22Rv1 (cell line): ENCODE measurements at regions not wholly inside any gene's neighbourhood (a gene's known extent, or its start where the extent isn't known, plus 50 kb on each side); places are given as distances from the start of the nearest gene placed in this dataset.
"Not testable (repeated sequence)": the region's sequence is repeated elsewhere in the genome, so short reads cannot be mapped to it uniquely, and the experiment has no call there.

Experiments used
- H3K27ac ChIP-seq: fragments of 450-650 bp; 2 replicates; pipeline ENCODE4 v1.5.1; 2017
- ZFX ChIP-seq: fragments of 450-650 bp; IDR thresholded peaks from 2 replicates; pipeline ENCODE4 v1.6.1; 2017; ENCODE audit warnings: antibody characterized with exemption, borderline replicate concordance
- TF ChIP-seq, protein P1 (sequence below): fragments of 450-650 bp; IDR thresholded peaks from 2 replicates; pipeline ENCODE4 v1.5.1; 2017; ENCODE audit warnings: mild to moderate bottlenecking

DNA sequence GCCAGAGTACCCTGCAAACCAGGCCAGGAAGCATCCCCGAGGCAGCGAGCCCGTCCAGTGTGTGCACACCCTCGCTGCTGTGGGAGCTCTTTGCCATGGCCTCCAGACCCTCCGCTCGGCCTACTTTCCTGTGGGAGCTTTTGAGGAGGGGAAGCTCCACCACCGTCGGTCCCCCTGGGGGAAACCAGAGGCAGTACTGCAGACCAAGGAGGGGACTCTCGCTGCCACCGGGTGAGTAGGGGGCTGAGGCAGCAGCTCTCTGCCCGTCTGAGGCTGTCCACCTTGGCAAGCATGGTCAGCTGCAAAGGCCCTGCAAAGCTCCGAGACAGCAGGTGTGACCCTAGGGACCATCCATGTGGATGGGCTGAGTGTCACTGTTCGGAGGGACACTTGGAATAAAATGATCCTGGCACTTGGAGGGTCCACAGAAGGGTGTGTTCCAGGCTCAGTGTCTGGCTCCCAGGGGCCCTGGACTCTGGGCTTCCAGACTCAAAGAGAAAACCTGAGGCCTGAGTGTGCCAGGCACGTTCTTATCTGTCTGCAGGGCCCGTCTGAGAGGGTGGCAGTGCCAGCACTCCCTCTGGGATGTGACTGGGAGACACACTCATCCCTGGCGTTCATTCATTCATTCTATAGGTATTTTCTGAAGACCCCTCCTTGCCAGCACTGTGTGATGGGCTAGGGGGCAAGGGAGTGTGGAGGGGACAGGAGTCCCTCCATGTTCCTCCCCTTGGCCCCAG is 282.8 kb upstream of the HS6ST1 start:
- no peak overlapping the region for H3K27ac ChIP-seq
- TF ChIP-seq, protein P1, sequence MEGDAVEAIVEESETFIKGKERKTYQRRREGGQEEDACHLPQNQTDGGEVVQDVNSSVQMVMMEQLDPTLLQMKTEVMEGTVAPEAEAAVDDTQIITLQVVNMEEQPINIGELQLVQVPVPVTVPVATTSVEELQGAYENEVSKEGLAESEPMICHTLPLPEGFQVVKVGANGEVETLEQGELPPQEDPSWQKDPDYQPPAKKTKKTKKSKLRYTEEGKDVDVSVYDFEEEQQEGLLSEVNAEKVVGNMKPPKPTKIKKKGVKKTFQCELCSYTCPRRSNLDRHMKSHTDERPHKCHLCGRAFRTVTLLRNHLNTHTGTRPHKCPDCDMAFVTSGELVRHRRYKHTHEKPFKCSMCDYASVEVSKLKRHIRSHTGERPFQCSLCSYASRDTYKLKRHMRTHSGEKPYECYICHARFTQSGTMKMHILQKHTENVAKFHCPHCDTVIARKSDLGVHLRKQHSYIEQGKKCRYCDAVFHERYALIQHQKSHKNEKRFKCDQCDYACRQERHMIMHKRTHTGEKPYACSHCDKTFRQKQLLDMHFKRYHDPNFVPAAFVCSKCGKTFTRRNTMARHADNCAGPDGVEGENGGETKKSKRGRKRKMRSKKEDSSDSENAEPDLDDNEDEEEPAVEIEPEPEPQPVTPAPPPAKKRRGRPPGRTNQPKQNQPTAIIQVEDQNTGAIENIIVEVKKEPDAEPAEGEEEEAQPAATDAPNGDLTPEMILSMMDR: no peak
- no peak for TF ChIP-seq ZFX

DNA sequence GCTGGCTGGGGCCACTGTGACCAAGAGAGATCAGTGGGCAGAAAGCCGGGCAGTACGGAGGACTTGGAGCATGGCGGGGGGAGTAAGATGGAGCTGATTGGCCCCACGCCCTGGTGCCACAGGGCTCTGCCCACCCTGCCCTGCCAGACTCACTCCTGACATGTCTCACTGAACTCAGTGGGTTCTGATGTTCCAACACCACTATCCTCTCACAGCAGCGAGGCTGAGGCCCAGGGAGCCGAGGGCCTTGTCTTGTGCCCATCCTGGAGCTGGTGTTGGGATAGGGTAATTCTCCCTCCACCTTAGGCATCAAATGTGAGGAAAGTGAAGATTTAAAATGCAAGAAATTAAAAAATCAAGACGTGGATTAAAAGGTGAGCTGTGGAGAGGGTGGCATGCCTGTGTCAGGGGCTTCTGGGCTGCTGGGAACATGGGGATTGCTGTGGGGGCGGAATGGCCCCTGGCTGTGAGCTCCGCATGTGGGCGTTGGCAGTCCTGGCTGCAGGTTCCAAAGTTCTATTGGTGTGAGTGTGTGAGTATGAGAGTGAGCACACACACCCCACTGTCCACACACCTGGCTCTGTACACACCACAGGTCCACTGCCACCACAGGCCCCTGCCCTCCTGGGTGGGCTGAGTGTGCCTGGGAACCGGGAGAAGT is 283.5 kb upstream of the HS6ST1 start:
- no peak overlapping the region for H3K27ac ChIP-seq
- no peak for TF ChIP-seq ZFX
- TF ChIP-seq, protein P1: no peak

DNA sequence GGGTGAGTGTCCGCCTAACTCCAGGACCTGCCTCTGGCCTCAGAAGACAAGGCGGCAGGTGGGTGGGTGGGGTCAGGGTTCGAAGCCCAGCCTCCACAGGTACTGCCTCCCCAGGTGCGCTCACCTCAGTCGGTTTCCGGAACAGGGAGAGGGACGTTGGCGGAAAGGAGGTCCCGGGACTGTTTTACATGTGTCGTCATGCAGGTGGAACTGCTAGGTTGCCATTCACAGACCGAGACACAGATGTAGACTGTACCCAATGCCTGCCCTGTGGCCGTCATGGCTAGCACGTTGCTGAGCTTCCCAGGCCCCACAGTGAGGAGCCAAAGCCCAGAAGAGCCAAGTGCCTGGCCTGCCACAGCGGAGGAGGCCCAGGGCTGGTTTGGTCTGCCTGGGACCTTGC is 284.0 kb upstream of the HS6ST1 start:
- no peak overlapping the region for H3K27ac ChIP-seq
- no peak for TF ChIP-seq ZFX
- TF ChIP-seq, protein P1: no peak

DNA sequence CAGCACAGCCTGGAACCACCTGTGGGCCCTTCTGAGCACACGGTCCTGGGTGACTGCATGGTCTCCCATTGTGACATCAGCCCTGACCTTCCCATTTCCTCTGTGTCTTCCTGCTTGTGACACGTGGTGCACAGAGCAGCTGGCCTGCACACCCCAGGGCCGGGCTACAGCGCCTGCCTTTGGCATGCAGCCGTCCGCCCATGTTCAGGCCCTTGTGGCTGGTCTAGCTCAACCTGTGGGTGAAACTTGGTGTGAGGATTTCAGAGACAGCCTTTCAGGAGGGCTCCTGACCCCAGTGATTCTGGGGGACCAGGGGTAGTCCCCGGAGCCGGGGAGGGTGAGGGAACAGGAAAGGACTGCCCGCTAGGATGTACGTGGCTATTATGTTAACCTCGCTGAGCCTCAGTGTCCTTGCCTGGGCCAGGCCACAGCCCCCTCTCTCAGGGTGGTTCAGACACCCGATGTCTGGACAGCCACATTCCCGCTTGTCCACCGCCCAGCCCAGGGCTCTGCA is 284.8 kb upstream of the HS6ST1 start:
- H3K27ac ChIP-seq: no peak overlapping the region
- no peak for TF ChIP-seq ZFX
- TF ChIP-seq, protein P1: no peak

DNA sequence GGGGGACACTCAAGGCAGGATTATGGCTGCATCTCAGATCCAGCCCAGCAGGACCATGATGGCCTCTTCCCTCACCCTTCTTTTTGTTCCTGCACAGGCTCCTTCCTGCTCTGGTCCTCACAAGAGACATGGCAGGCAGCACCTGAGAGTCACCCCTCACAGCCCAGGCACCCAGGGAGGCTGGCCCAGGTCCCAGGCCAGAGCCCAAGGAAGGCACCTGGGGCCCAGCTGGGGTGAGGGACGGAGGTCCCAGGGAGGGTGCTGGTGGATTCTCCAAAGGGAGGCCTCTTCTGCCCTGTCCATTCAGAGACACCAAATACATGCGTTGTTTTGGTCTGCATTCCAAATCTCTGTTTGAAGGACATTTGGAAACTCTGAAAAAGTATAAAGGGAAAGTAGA is 285.4 kb upstream of the HS6ST1 start:
- TF ChIP-seq, protein P1: no peak
- no peak for TF ChIP-seq ZFX
- no peak overlapping the region for H3K27ac ChIP-seq

DNA sequence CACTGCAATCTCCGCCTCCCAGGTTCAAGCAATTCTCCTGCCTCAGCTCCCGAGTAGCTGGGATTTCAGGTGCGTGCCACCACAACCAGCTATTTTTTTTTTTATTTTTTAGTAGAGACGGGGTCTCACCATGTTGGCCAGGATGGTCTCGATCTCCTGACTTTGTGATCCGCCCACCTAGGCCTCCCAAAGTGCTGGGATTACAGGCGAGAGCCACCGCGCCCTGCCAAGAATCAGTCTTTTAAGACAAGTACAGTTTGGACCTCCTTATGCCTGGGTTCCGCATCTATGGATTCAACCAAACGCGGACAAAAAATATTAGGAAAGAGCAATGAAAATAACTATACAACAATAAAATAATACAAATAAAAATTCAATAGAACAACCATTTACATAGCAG is 285.9 kb upstream of the HS6ST1 start:
- not testable (repeated sequence) for H3K27ac ChIP-seq

DNA sequence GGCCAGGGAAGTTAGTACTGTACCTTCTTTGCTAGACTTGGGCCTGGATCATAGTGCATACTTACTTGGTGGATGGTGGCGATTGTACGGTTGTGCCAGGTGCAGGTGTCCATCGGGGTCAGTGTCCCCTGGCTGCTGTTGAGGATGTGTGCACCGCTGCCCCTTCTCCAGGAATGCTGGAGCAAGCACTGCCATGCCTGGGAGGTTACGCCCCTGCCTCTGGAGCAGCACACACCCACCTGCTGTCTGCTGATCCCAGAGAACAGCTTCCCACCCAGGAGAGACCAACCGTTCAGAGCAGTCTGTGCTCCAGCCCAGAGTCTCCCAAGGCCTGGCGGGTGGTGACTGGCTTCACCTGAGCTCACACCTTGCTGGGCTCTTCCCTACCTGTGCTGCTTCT is 286.8 kb upstream of the HS6ST1 start:
- no peak overlapping the region for H3K27ac ChIP-seq
- TF ChIP-seq ZFX: no peak
- TF ChIP-seq, protein P1: no peak

DNA sequence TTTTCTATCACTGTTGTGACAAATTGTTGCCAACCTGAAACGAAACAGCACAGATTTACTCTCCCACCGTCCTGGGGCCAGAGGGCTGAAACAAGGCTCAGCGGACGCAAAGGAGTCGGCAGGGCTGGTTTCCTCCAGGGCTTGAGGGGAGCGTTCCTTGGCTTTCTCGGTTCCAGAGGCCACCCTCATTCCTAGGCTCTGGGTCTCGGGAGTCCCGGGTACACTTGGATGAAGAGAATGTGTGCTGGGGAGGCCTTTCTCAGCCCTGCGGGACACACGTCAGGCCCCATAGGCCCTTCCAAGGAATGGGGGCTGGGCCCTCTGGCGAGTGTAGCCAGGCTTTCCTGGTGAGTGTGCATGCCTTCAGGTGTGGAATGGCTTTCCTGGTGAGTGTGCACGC is 287.3 kb upstream of the HS6ST1 start:
- TF ChIP-seq ZFX: no peak
- TF ChIP-seq, protein P1: no peak
- H3K27ac ChIP-seq: no peak overlapping the region
